Fibroblast of pulmonary artery (primary cell): ENCODE measurements at regions not wholly inside any gene's neighbourhood (a gene's known extent, or its start where the extent isn't known, plus 50 kb on each side); places are given as distances from the start of the nearest gene placed in this dataset.

Experiments used
- DNase-seq: peaks from one replicate; pipeline ENCODE4 v3.0.0-alpha.2; 2010; ENCODE audit warnings: low read depth
- H3K4me3 ChIP-seq: replicated peaks from 2 replicates; pipeline ENCODE4 v1.5.1; 2011; ENCODE audit warnings: low read depth, mild to moderate bottlenecking, control low read depth, low read length, moderate library complexity
- CTCF ChIP-seq: IDR thresholded peaks from 2 replicates; pipeline ENCODE4 v1.5.1; 2011; ENCODE audit warnings: mild to moderate bottlenecking, control low read depth, low read length, inconsistent platforms; ENCODE audit errors: missing control alignments

GRCh38 chr1:4468386-4468785 lies 186.0 kb upstream of the AJAP1 start:
- H3K4me3 ChIP-seq = no peak overlapping the region
- no peak for DNase-seq
- TF ChIP-seq CTCF = no peak

- TF ChIP-seq CTCF = no peak
- no peak for DNase-seq
- no peak overlapping the region for H3K4me3 ChIP-seq
Observed at GRCh38 chr1:4468804-4469514, 185.4 kb upstream of the AJAP1 start.

GRCh38 chr1:4476394-4476793 lies 178.0 kb upstream of the AJAP1 start:
- no peak overlapping the region for H3K4me3 ChIP-seq
- TF ChIP-seq CTCF = no peak
- no peak for DNase-seq

GRCh38 chr1:4481451-4481850 lies 173.0 kb upstream of the AJAP1 start:
- no peak overlapping the region for H3K4me3 ChIP-seq
- no peak for DNase-seq
- no peak for TF ChIP-seq CTCF

GRCh38 chr1:4482526-4482925 lies 171.9 kb upstream of the AJAP1 start:
- no peak for DNase-seq
- no peak for TF ChIP-seq CTCF
- H3K4me3 ChIP-seq = no peak overlapping the region

- no peak for DNase-seq
- no peak overlapping the region for H3K4me3 ChIP-seq
- no peak for TF ChIP-seq CTCF
Observed at GRCh38 chr1:4483021-4483625, 171.3 kb upstream of the AJAP1 start.

GRCh38 chr1:4485398-4485797 lies 169.0 kb upstream of the AJAP1 start:
- TF ChIP-seq CTCF = no peak

More at GRCh38 chr1:4485398-4485797, 169.0 kb upstream of the AJAP1 start:
- no peak for DNase-seq
- H3K4me3 ChIP-seq = no peak overlapping the region
